Testis (tissue), 2 donors: ENCODE measurements at regions not wholly inside any gene's neighbourhood (a gene's known extent, or its start where the extent isn't known, plus 50 kb on each side); places are given as distances from the start of the nearest gene placed in this dataset.
A peak's percentile ranks its signal among the peaks of the same experiment; 100 is the strongest.

Experiments used
- DNase-seq: peaks from one replicate; pipeline ENCODE4 v3.0.0-alpha.2; 2019
- H3K27ac ChIP-seq, 2 donors: fragments of 200-600 bp; sonication (generic); one replicate each; pipeline ENCODE4 v1.5.1; 2019
- H3K27me3 ChIP-seq: fragments of 200-600 bp; sonication (generic); one replicate; pipeline ENCODE4 v1.5.1; 2019
- H3K36me3 ChIP-seq: fragments of 200-600 bp; sonication (generic); one replicate; pipeline ENCODE4 v1.5.1; 2017; ENCODE audit warnings: low read depth; ENCODE audit errors: missing control alignments
- H3K4me1 ChIP-seq: fragments of 200-600 bp; sonication (generic); one replicate; pipeline ENCODE4 v1.5.1; 2019
- H3K4me3 ChIP-seq, 2 donors: fragments of 200-600 bp; sonication (generic); one replicate each; pipeline ENCODE4 v1.5.1; 2017 to 2019
- H3K9me3 ChIP-seq: fragments of 200-600 bp; sonication (generic); one replicate; pipeline ENCODE4 v1.5.1; 2017
- CTCF ChIP-seq, 3 experiments: fragments of 450-650 bp in 2 of 3; fragments of 200-600 bp in 1 of 3; sonication (generic) in 1 of 3; IDR thresholded peaks; one replicate each; pipeline ENCODE4 v1.5.1; 2016 to 2019; ENCODE audit warnings: antibody characterized with exemption in 3 of 3, mild to moderate bottlenecking in 2 of 3, moderate library complexity in 1 of 3
- POLR2A ChIP-seq: fragments of 450-650 bp; IDR thresholded peaks from one replicate; pipeline ENCODE4 v1.6.1; 2017; ENCODE audit warnings: antibody characterized with exemption, mild to moderate bottlenecking, moderate library complexity
- WGBS, 2 donors: methylation state at CpG; one replicate each; pipeline ENCODE4 v1.1.5; 2018; 5-methylcytosine and 5-hydroxymethylcytosine counted together
- intact Hi-C: fragments of 100-400 bp; cut with DNase I; formaldehyde crosslinking; loops from one replicate; pipeline ENCODE4 v1.15.1; 2023; ENCODE audit warnings: low total_unique reads

GRCh38 chr4:56106180-56107147 lies 157.7 kb downstream of the CEP135 start:
- Histone ChIP-seq H3K9me3 (no peaks in the 10 kb centered on the region), H3K27ac (peak overlapping the region; percentile 31 to 68), H3K4me1 (peaks cover 29% of the 10 kb centered on the region), H3K27me3 (no peaks in the 10 kb centered on the region), H3K36me3 (no peaks in the 10 kb centered on the region), H3K4me3 (no peak overlapping the region)
- 47 to 55% methylated on average over 11 of the region's 11 CpGs for WGBS, 2 donors
- no peak for TF ChIP-seq POLR2A
- no peak for TF ChIP-seq CTCF (IDR thresholded peaks at IDR 0.05)
- DNase-seq: no peak
- intact Hi-C loops: no loop called here

- intact Hi-C loops: no loop called here
Measured at GRCh38 chr4:56104188-56104587, 155.4 kb downstream of the CEP135 start.

GRCh38 chr4:56102601-56103000 lies 153.9 kb downstream of the CEP135 start:
- TF ChIP-seq CTCF (IDR thresholded peaks at IDR 0.05) (no peak), POLR2A (no peak)
- intact Hi-C loops: no loop called here
- Histone ChIP-seq H3K9me3 (no peaks in the 10 kb centered on the region), H3K4me3 (no peak overlapping the region), H3K4me1 (peaks cover 22% of the 10 kb centered on the region), H3K27ac (peak overlapping the region in 1 of 2 donors; percentile 50), H3K27me3 (no peaks in the 10 kb centered on the region), H3K36me3 (no peaks in the 10 kb centered on the region)
- WGBS, 2 donors: 70 to 81% methylated on average over 5 of the region's 5 CpGs
- DNase-seq: no peak

More at GRCh38 chr4:56104188-56104587, 155.4 kb downstream of the CEP135 start:
- Histone ChIP-seq H3K4me3 (no peak overlapping the region), H3K27me3 (no peaks in the 10 kb centered on the region), H3K36me3 (no peaks in the 10 kb centered on the region), H3K27ac (peak overlapping the region in 1 of 2 donors; percentile 53), H3K4me1 (peaks cover 29% of the 10 kb centered on the region), H3K9me3 (no peaks in the 10 kb centered on the region)
- DNase-seq: no peak
- TF ChIP-seq CTCF (IDR thresholded peaks at IDR 0.05) (no peak), POLR2A (no peak)
- 65 to 79% methylated on average over 3 of the region's 3 CpGs for WGBS, 2 donors

GRCh38 chr4:56099378-56099786 lies 150.6 kb downstream of the CEP135 start:
- Histone ChIP-seq H3K4me1 (peaks cover 6% of the 10 kb centered on the region), H3K9me3 (no peaks in the 10 kb centered on the region), H3K36me3 (no peaks in the 10 kb centered on the region), H3K4me3 (no peak overlapping the region), H3K27ac (no peak overlapping the region), H3K27me3 (no peaks in the 10 kb centered on the region)
- intact Hi-C loops: no loop called here
- TF ChIP-seq POLR2A: no peak
- TF ChIP-seq CTCF (IDR thresholded peaks at IDR 0.05): no peak
- no peak for DNase-seq
- 87 to 96% methylated on average over 3 of the region's 3 CpGs for WGBS, 2 donors

GRCh38 chr4:56093576-56093975 lies 144.8 kb downstream of the CEP135 start:
- no peaks in the 10 kb centered on the region for H3K27me3 ChIP-seq
- TF ChIP-seq CTCF (IDR thresholded peaks at IDR 0.05) (no peak), POLR2A (no peak)
- H3K4me3 ChIP-seq: no peak overlapping the region
- no peaks in the 10 kb centered on the region for H3K36me3 ChIP-seq
- 81 to 88% methylated on average over 3 of the region's 3 CpGs for WGBS, 2 donors
- no peak for DNase-seq
- no peak overlapping the region for H3K27ac ChIP-seq
- no peaks in the 10 kb centered on the region for H3K4me1 ChIP-seq
- no peaks in the 10 kb centered on the region for H3K9me3 ChIP-seq
- intact Hi-C loops: no loop called here
